NAMALWA (cell line): ENCODE measurements at regions not wholly inside any gene's neighbourhood (a gene's known extent, or its start where the extent isn't known, plus 50 kb on each side); places are given as distances from the start of the nearest gene placed in this dataset.
A peak's percentile ranks its signal among the peaks of the same experiment; 100 is the strongest.

Experiments used
- DNase-seq: peaks from one replicate; pipeline ENCODE4 v3.0.0-alpha.2; 2015; ENCODE audit warnings: low spot score

DNA sequence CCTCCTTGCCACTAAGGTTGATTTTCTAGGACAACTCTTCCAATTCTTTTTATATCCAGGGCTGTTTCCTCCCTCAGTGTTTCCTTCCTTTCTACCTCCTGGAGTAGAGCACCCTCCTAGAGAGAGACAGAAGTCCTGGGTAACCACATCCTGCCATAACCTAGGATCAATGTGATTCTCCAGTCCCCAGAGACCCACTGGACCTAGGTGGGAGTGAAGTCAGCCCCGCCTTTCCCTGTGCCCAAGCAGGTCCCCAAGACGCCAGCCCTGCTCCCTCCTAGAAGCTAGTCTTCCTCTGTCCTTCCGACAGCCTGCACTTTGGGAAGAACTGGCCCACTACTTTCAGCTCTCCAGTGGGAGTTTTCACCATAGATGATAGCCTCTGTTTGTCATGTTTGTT lies 166.8 kb upstream of the PLEKHG7 start:
- no peak for DNase-seq

DNA sequence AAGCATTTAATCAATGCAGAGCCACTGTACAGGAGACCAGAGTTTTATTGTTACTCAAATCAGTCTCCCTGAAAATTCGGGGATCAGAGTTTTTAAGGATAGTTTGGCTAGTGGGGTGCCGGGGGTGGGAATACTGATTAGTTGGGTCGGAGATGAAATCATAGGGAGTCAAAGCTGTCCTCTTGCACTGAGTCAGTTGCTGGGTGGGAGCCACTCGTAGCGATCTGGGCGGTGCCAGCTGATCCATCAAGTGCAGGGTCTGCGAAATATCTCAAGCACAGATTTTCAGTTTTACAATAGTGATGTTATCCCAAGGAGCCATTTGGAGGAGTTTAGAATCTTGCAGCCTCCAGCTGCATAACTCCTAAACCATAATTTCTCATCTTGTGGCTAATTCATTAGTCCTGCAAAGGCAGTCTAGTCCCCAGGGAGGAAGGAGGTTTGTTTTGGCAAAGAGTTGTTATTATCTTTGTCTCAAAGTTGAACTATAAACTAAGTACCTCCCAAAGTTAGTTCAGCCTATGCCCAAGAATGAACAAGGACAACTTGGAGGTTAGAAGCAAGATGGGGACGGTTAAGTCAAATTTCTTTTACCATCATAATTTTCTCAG lies 169.4 kb upstream of the PLEKHG7 start:
- no peak for DNase-seq

DNA sequence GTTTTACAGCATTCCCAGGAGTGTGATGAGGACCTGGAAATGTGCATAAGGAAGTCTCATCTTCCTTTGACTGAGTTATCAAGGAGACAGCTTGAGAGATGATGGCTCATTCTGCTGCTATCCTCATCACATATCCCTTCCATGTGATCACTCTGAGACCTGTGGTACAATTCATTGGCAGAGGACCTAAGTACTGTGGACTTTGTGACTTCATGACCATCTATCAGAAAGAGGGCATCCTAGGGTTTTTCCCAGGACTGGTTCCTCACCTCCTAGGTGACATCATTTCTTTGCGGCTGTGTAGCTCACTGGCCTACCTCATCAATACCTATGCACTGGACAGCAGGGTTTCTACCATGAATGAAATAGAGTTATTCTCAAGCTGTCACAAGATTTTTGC lies 172.1 kb upstream of the PLEKHG7 start:
- DNase-seq: no peak

DNA sequence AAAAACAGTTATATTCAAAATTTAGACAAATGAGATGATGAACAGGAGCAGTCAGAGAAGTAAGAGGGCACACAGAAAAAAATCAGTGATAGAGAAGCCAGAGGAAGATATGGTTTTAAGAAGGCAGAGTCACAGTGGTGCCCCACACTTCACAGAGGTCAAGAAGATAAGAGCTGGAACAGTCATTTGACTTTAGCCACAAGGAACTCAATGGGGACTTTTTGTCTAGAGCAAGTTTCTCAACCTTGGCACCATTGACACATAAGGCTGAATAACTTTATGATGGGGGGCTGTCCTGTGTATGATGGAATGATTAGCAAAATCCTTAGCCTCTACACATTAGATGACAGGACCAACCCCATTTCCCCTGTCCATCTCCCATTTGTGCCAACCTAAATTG lies 172.8 kb upstream of the PLEKHG7 start:
- no peak for DNase-seq

DNA sequence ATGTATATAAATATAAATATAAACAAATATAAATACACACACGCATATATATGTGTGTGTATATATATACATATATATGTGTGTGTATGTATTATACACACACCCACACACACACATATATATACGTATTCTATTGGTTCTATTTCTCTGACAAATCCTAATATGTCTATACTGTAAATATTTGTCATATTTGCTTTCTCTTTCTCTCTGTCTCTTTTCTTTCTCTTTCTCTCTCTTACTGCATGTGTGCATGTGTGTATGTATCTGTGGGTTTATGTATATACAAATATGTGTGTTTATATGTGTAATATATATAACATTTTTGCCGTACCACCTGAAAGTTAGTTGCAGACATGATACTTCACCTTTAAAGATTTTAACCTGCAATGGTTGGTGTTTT lies 174.2 kb upstream of the PLEKHG7 start:
- no peak for DNase-seq

DNA sequence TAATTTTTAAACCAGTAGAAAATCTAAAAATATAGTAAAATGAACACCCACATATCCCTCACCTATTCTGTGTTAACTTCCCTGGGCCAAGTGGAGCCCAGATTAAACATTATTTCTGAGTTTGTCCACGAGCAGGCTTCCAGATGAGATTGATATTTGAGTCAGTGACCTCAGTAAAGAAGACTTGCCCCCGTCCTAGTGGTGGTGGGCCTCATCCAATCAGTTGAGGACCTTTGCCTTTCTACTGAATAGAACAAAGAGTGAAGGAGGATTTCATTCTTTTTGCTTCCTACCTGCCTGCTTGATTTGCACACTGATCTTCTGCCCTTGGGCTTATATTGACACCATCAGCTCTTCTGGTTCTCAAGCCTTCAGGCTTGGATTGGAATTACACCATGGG lies 174.7 kb upstream of the PLEKHG7 start:
- DNase-seq: no peak

DNA sequence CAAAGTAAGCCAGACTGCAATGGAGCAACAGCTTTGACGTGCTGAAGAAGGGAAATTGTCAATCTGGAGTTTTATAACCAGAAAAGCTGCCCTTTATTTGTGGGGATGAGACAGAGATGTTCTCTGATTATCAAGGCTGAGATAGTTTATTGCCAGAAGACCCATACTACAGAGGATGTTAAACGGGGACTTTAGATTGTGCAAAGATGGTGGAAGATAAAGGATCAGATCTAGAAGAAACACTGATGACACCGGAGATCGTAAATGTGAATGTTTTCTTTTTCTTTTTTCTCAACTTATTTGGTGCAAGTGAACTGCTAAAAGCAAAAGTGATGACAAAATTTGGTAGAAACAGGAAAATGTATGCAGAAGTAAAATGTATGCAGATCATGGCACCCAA lies 178.3 kb upstream of the PLEKHG7 start:
- no peak for DNase-seq

DNA sequence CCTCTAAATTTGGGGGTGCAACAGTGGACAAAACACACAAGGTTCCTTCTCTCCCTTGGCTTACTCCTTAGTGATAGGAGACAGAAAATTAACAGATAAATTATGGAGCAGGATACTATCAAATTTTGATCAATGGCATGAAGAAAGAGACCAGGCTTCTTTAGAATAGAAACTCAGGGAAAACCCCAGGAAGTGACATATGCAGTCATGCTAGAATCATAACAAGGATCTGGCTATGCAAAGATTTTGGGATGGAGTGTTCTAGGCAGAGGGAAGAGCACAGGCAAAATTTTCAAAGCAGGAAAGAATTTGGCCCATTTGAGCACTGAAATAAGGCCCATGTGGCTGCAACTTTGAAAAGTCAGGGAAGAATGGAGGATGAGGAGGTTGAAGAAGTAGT lies 182.3 kb upstream of the PLEKHG7 start:
- no peak for DNase-seq

DNA sequence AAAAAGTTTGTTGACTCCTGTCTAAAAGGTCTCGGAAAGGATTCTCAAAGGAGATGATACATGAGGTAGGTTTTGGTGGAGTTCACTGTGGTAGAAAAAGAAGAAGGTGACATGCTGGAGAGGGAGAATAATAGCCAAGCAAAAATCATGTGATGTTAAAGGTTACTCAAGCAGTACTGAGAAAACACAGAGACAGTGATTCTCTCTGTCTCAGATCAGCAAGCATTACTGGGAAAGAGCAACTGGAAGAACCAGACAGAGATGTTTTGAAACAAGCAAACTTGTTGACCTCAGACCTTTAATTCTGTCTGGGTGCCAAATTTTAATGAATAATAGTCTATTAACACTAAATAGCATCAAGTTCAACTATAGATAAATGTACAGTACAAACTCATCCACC lies 183.5 kb upstream of the PLEKHG7 start:
- DNase-seq: no peak

DNA sequence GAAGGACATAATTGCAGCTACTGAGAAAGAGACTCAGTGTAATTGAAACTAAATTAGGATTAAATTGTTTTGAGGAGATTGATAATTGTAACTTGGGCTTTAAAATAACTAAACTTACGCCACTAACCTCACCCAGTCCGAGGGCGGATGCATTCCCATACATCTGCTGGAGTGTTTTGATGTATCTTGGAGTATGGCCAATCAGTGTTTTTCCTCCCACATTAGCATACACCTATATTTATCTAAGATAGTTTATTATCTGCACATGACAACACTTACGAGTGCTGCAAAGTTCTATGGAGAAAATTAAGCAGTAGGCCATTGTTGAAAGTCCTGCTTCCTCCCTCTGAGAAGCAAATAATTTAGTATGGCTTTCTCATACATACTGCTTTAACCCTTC lies 184.7 kb upstream of the PLEKHG7 start:
- no peak for DNase-seq

DNA sequence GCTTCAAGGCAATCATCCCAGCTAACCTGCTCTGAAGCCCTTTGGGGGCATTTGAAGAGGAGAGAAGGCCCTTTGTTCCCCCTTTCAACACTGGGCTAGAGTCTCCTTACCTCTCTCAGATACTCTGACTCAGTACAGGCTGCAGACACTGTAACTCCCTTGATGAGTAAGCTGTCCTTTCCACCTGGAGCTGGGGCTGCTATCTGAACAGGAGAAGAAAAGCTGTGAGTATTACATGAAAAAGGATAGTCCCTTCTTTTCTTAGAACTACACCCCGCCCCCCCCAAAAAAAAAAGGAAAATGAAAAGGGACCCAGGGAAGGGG lies 186.6 kb upstream of the PLEKHG7 start:
- no peak for DNase-seq

DNA sequence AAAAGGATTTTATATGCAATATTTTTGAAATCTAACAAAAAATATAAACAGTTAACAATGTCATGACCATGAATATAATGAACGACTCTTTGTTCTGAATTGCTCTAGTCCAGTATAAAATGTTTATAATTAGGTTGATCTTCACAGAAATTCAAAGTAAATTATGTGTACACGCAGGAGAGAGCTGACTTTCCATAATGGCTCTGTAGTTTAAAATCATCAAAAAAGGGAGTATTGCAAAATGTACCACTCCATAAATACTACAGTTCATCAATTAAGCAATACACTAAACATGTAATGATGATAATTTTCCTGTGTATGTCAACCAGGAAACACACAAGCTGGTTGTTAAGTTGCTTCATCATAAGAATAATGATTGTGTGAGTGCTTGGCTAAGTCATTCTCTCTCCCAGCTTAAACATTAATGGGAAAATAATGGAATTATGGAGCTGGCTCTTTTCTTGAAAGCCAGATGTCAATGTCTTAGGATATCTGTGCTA lies 189.5 kb upstream of the PLEKHG7 start:
- no peak for DNase-seq

DNA sequence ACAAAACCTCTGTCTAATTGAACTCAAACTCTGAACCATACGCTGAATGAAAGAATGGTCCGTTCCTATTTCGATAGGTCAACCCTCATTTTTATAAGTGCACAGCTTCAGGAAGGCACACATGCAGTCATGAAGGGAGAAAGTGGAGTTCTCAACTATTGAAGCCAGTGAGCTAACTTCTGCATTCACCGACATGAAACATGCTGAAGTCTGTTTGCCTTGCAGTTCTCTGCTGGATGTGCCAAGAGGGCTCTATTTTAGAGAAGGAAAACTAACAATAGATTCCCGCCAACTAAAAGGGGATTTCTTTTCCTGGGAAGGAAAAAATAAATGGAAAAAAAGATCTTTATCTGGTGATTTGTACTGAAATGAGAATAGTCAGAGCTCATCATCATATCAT lies 191.0 kb upstream of the PLEKHG7 start:
- no peak for DNase-seq

DNA sequence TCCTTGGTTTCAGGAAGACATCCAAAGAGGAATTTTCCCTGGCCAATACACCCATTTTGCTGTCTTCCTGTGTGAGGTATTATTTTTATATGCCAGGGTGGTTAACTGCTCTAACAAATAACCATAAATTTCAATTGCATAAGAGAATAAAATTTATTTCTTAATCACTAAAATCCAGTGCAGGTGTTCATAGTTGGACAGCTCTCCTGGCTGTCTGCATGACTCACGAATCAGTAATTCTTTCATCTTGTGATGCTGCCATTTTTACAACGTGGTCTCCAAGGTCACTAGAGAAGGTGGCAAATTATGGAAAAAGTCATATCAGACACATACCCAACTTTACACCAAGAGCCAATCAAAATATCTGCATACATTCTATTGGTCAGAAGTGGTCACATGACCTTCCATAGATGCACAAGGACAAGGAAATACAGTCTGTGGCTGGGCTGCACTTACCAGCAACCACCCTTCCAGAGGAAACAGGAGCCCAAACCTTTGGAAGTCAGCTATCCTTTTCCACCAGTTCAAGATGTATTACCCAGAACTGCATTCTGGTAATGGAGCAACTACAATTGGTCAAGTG lies 193.5 kb upstream of the PLEKHG7 start:
- peak; percentile 11 for DNase-seq

DNA sequence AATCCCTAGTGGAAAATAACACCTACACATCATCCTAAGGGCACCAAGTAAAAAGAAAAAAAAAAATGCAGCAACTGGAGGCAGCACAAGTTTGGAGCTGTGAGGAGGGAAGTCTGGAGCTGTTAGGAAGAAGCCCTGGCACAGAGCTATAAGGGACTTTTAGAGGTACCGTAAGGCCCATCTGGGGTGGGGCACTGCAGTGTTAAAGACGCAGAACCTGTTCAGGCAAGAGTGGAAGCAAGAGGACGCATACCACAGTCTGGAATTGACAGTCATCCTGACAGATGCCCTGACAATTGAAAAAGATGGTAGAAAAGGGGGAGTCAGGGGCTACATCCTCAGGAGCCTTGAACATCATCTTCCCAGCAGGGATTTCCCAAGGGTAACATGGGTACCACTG lies 195.9 kb upstream of the PLEKHG7 start:
- no peak for DNase-seq

DNA sequence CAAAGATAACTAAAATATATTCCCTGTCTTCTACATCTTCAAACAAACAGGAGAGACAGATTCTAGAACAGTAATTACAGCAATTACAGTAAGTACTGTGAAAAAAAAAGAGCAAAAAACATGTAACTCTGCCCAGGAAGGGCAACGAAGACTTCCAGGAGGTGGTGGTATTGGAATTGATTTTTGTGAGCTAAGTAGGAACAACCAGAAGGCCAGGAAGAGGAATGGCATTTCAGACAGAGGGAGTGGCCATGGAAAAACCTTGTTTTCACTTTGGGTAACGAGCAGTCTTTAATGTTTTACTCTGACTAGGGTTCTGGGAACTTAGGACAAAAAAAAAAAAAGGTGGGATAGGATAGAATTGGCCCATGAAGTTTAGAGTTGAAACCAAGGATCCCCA lies 196.3 kb upstream of the PLEKHG7 start:
- no peak for DNase-seq

DNA sequence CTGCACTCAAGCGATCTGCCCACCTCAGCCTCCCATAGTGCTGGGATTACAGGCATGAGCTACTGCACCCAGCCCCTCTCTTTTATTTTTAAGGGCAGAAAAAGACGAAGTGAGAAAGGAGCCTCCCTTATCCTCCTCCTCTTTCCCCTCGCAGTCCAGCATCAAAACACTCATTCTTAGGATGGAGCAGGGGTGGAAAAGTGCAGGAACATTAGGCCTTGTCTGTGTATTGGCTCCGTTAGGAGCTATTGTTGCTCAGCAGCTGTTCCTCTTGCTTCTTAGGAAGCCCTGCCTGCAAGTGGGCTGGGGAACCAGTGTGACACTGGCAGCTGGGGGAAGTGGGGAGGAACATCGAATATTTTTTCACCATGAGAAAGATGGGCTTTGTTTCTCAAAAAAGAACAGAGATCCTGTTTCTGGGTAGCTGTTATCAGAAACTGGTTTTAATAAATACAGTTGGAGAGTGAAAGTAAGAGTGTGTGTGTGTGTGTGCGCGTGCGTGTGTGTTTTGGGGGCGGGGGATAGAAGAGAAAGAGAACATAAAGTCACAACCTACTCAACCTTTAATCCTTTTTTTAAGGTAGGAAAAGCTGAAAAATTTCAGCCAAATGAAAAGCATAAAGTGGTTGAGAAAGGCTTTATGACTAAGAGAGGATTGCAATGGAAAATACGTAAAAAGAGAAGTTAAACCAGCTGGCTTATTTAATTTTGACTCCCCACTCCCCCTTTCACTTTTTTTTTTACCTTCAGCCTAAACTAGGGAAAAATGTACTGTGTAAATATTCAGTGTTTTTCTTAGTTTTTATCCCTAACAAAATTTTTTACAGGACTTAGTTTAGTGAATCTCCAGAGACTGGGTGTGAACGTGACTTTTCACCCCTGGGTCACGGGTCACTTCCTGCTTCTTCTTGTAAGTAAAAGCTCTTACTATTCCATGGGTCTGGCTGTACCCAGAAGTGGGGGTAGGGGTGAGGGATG lies 197.2 kb upstream of the PLEKHG7 start:
- peak; percentile 69 for DNase-seq

DNA sequence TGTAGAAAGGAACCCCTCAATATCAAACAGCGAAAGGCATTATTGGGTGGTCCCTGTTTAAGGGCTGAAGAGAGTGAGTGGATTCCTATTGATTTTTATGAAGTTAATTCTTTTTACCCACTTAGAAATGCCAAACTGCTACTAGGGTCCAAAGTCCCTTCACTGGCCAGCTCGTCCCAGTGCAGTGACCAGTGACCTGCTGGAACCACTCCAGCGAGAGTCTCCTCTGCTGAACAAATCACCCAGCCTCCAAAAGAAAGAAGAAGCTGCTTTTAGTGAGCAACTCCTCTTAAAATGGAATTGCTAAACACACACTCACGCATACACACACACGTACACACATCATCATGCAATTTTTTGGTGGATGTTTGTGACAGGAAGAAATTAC lies 198.2 kb upstream of the PLEKHG7 start:
- DNase-seq: peak; percentile 12

DNA sequence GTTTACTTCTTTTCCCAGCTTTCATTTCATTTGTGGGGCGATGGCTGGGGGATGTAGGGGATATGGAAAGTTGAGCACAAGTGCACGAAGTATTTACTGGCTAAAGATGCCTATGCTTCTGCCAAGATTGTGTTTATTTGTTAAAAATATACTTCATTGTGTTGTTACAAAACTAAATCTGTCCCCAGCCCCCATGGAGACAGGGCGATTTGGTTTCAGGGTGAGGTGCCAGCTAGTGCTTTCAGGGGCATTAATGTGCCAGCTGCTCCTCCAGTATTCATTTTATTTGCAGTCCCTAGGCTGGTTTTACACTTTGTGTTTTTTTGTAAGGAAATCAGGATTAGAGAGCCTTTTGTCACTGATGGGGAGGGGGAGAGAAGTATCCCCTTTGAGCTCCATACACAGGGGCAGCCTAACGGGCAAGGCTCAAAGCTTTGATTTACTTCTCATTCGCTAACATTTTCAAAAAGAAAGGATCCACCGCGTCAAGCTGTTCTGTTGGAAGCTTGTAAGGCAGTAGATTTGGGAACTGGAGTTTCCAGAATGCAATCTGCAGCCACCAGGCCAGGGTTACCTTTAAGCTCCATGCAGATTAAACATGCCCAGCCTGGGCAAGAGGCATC lies 198.7 kb upstream of the PLEKHG7 start:
- no peak for DNase-seq

DNA sequence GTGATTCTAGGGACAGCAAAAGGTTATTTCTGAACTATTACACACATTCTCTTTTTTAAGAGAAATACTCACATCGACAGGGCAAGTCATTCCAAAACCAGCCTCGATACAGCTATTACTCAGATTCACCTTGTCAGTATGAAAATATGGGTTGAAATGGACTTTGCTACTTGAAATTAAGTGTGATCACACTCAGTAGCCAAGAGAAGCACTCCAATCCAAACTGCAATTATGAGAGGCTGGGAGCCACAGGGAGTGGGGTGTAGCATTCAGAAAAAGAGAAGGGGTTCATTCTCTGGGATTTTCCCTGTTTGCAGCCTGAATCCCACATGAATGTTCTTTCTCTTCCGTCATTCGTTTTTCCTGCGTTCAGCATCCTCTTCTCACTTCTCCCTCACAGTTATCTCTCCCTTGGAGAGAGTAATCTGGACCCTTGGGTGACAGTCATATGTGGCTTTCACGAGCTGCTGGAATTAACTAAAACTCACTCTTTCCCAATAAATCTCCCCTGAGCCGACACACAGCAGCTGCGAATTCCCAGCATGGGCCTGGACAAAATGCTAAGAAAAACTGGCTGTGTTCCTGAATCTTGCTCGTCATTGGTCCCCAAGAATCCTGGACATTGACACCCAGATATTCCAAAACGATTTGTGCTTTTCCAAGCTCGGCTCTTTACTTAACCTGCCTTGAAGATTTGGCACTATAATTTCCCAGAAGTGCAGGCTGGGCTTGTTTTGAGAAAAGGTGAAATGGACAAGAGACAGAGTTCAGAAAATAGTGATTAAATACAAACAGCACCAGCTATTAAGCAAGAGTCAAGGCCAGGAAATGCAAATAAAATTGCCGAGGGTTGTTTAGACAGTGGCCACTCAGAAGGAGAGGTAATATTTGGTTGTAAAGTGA lies 199.5 kb upstream of the PLEKHG7 start:
- peak; percentile 26 for DNase-seq

DNA sequence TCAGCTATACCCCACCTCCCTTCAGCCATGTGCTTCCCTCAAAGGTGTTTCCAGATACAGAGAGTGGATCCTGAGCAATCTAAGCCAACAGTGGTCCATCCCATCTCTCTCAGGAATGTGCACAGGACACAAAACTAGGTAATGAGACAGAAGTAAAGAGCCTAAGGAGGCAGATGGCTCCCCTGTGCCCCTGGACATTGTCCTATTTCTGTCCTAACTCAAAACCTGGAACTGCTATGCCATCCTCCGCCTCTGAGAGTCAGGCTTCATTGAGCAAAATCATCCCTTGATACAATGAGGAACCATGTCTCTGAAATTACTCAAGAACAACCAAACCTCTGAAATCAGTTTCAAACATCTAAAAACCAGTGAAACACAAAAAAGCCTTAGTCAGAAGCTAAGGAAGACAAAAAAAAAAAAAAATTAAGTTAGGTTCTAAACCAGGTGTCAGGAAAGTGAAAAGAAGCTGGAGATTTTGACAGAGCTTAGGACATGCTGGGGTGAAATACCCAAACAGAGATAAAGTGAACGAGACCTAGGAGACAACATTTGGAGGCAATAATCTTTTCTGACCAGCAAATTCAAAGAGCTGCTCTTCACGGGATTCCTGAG lies 200.3 kb upstream of the PLEKHG7 start:
- peak; percentile 62 for DNase-seq
